Right lobe of liver (tissue), 4 donors: ENCODE measurements at regions not wholly inside any gene's neighbourhood (a gene's known extent, or its start where the extent isn't known, plus 50 kb on each side); places are given as distances from the start of the nearest gene placed in this dataset.

Experiments used
- POLR2A ChIP-seq: fragments of 450-650 bp; IDR thresholded peaks from one replicate; pipeline ENCODE4 v1.6.1; 2017; ENCODE audit warnings: antibody characterized with exemption, mild to moderate bottlenecking
- TF ChIP-seq, protein P1 (sequence below), 4 donors: fragments of 200-600 bp in 3 of 4; fragments of 450-650 bp in 1 of 4; IDR thresholded peaks; one replicate each; pipeline versions ENCODE4 v1.5.1 to v1.8.0; 2016 to 2022; ENCODE audit warnings: antibody characterized with exemption in 4 of 4, mild to moderate bottlenecking in 2 of 4
- donor health status: DM: no; HTN: no; CAD: no.
- donor health status: DM: no; HTN: no; CAD: no.
- donor health status: DM: no; HTN: yes; CAD: no.

GRCh38 chr7:20870977-20871376, 84.3 kb upstream of the SP8 start:
- TF ChIP-seq POLR2A = no peak
- TF ChIP-seq, protein P1, sequence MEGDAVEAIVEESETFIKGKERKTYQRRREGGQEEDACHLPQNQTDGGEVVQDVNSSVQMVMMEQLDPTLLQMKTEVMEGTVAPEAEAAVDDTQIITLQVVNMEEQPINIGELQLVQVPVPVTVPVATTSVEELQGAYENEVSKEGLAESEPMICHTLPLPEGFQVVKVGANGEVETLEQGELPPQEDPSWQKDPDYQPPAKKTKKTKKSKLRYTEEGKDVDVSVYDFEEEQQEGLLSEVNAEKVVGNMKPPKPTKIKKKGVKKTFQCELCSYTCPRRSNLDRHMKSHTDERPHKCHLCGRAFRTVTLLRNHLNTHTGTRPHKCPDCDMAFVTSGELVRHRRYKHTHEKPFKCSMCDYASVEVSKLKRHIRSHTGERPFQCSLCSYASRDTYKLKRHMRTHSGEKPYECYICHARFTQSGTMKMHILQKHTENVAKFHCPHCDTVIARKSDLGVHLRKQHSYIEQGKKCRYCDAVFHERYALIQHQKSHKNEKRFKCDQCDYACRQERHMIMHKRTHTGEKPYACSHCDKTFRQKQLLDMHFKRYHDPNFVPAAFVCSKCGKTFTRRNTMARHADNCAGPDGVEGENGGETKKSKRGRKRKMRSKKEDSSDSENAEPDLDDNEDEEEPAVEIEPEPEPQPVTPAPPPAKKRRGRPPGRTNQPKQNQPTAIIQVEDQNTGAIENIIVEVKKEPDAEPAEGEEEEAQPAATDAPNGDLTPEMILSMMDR (IDR thresholded peaks at IDR 0.05) = no peak
